ENCODE measurements at regions not wholly inside any gene's neighbourhood (a gene's known extent, or its start where the extent isn't known, plus 50 kb on each side); places are given as distances from the start of the nearest gene placed in this dataset.

- Histone ChIP-seq H3K27ac (ENCODE audit: low read length) (no peak overlapping the region), H3K36me3 (ENCODE audit: insufficient read depth, low read depth, low read length) (no peaks in the 10 kb centered on the region), H3K9ac (ENCODE audit: low read depth, low read length) (no peak overlapping the region), H3K4me1 (ENCODE audit: insufficient read depth, low read length) (peaks cover 17% of the 10 kb centered on the region; the same call in 1 of the 2 replicates), H3K27me3 (ENCODE audit: insufficient read depth, low read length) (no peaks in the 10 kb centered on the region), H3K4me3 (ENCODE audit: low read length) (0 out of 2 replicates have a peak overlapping the region, but pooled peaks have one; percentile 15), H3K9me3 (ENCODE audit: insufficient read depth, low read depth, low read length) (peaks cover 4% of the 10 kb centered on the region; the same call in 1 of the 2 replicates)
Measured at GRCh38 chr16:62665269-62665668, 629.0 kb upstream of the CDH8 start.

DNA sequence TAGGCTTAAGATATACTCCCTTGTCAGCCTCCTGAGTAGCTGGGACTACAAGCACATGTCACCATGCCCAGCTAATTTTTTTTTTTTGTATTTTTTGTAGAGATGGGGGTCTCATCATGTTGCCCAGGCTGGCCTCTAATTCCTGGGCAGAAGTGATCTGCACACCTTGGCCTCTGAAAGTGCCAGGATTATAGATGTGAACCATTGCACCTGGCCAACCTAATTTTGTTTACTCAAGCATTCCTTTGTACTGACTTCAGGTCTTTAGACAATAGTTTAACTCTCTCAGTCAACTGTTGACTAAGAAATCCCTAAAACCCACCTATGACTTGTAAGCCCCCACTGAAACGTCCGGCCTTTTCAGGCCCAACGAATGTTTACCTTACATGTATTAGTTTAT lies 628.3 kb upstream of the CDH8 start:
- Histone ChIP-seq H3K9me3 (ENCODE audit: insufficient read depth, low read depth, low read length) (peaks cover 3% of the 10 kb centered on the region; the same call in 1 of the 2 replicates), H3K36me3 (ENCODE audit: insufficient read depth, low read depth, low read length) (no peaks in the 10 kb centered on the region), H3K27ac (ENCODE audit: low read length) (no peak overlapping the region), H3K27me3 (ENCODE audit: insufficient read depth, low read length) (no peaks in the 10 kb centered on the region), H3K4me3 (ENCODE audit: low read length) (no peak overlapping the region), H3K4me1 (ENCODE audit: insufficient read depth, low read length) (peaks cover 17% of the 10 kb centered on the region; the same call in 1 of the 2 replicates), H3K9ac (ENCODE audit: low read depth, low read length) (no peak overlapping the region)

GRCh38 chr16:62661435-62661834 lies 625.2 kb upstream of the CDH8 start:
- peaks cover 3% of the 10 kb centered on the region; the same call in 1 of the 2 replicates for H3K9me3 ChIP-seq (ENCODE audit: insufficient read depth, low read depth, low read length)
- peaks cover 17% of the 10 kb centered on the region; the same call in 1 of the 2 replicates for H3K4me1 ChIP-seq (ENCODE audit: insufficient read depth, low read length)
- H3K27me3 ChIP-seq (ENCODE audit: insufficient read depth, low read length): no peaks in the 10 kb centered on the region
- no peak overlapping the region for H3K9ac ChIP-seq (ENCODE audit: low read depth, low read length)
- no peak overlapping the region for H3K4me3 ChIP-seq (ENCODE audit: low read length)
- H3K27ac ChIP-seq (ENCODE audit: low read length): no peak overlapping the region
- H3K36me3 ChIP-seq (ENCODE audit: insufficient read depth, low read depth, low read length): no peaks in the 10 kb centered on the region

DNA sequence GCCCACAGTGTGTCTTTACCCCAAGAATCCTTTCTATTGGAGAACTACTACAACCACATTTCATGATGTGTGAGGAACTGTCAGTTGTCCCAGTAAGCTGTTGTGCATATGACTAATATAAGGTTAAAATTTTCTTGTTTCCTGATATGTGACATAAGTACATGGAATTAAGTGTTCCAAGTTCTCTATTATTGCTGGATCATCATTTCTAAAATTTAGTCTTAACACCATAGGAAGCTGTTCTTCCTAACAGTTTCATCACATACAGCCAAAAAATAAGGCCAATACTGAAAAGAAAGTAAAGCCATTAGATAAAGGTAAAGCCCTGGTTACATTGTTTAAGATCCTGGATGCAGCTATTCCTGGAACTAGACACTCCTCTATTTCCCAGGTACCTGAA lies 620.9 kb upstream of the CDH8 start:
- no peaks in the 10 kb centered on the region for H3K4me1 ChIP-seq (ENCODE audit: insufficient read depth, low read length)
- H3K9me3 ChIP-seq (ENCODE audit: insufficient read depth, low read depth, low read length): no peaks in the 10 kb centered on the region
- no peak overlapping the region for H3K27ac ChIP-seq (ENCODE audit: low read length)
- H3K4me3 ChIP-seq (ENCODE audit: low read length): no peak overlapping the region
- no peaks in the 10 kb centered on the region for H3K27me3 ChIP-seq (ENCODE audit: insufficient read depth, low read length)
- H3K9ac ChIP-seq (ENCODE audit: low read depth, low read length): no peak overlapping the region
- no peaks in the 10 kb centered on the region for H3K36me3 ChIP-seq (ENCODE audit: insufficient read depth, low read depth, low read length)

GRCh38 chr16:62652441-62653120 lies 616.3 kb upstream of the CDH8 start:
- Histone ChIP-seq H3K27me3 (ENCODE audit: insufficient read depth, low read length) (no peaks in the 10 kb centered on the region), H3K27ac (ENCODE audit: low read length) (no peak overlapping the region), H3K4me1 (ENCODE audit: insufficient read depth, low read length) (no peaks in the 10 kb centered on the region), H3K36me3 (ENCODE audit: insufficient read depth, low read depth, low read length) (no peaks in the 10 kb centered on the region), H3K9ac (ENCODE audit: low read depth, low read length) (no peak overlapping the region), H3K9me3 (ENCODE audit: insufficient read depth, low read depth, low read length) (peaks cover 3% of the 10 kb centered on the region; the same call in 1 of the 2 replicates), H3K4me3 (ENCODE audit: low read length) (no peak overlapping the region)

- Histone ChIP-seq H3K4me1 (ENCODE audit: insufficient read depth, low read length) (no peaks in the 10 kb centered on the region), H3K9me3 (ENCODE audit: insufficient read depth, low read depth, low read length) (peaks cover 34% of the 10 kb centered on the region), H3K27ac (ENCODE audit: low read length) (no peak overlapping the region), H3K9ac (ENCODE audit: low read depth, low read length) (no peak overlapping the region), H3K4me3 (ENCODE audit: low read length) (no peak overlapping the region), H3K27me3 (ENCODE audit: insufficient read depth, low read length) (no peaks in the 10 kb centered on the region), H3K36me3 (ENCODE audit: insufficient read depth, low read depth, low read length) (no peaks in the 10 kb centered on the region)
Measured at GRCh38 chr16:62648256-62648655, 612.0 kb upstream of the CDH8 start.

- Histone ChIP-seq H3K9ac (ENCODE audit: low read depth, low read length) (no peak overlapping the region), H3K4me3 (ENCODE audit: low read length) (no peak overlapping the region), H3K4me1 (ENCODE audit: insufficient read depth, low read length) (no peaks in the 10 kb centered on the region), H3K36me3 (ENCODE audit: insufficient read depth, low read depth, low read length) (no peaks in the 10 kb centered on the region), H3K27ac (ENCODE audit: low read length) (no peak overlapping the region), H3K27me3 (ENCODE audit: insufficient read depth, low read length) (no peaks in the 10 kb centered on the region), H3K9me3 (ENCODE audit: insufficient read depth, low read depth, low read length) (peaks cover 34% of the 10 kb centered on the region)
Measured at GRCh38 chr16:62644030-62644812, 608.0 kb upstream of the CDH8 start.

- Histone ChIP-seq H3K9ac (ENCODE audit: low read depth, low read length) (no peak overlapping the region), H3K9me3 (ENCODE audit: insufficient read depth, low read depth, low read length) (peaks cover 32% of the 10 kb centered on the region), H3K27ac (ENCODE audit: low read length) (no peak overlapping the region), H3K36me3 (ENCODE audit: insufficient read depth, low read depth, low read length) (no peaks in the 10 kb centered on the region), H3K27me3 (ENCODE audit: insufficient read depth, low read length) (no peaks in the 10 kb centered on the region), H3K4me1 (ENCODE audit: insufficient read depth, low read length) (no peaks in the 10 kb centered on the region), H3K4me3 (ENCODE audit: low read length) (no peak overlapping the region)
Measured at GRCh38 chr16:62642677-62643076, 606.4 kb upstream of the CDH8 start.

- Histone ChIP-seq H3K27ac (ENCODE audit: low read length) (no peak overlapping the region), H3K27me3 (ENCODE audit: insufficient read depth, low read length) (no peaks in the 10 kb centered on the region), H3K9ac (ENCODE audit: low read depth, low read length) (no peak overlapping the region), H3K4me1 (ENCODE audit: insufficient read depth, low read length) (no peaks in the 10 kb centered on the region), H3K9me3 (ENCODE audit: insufficient read depth, low read depth, low read length) (peaks cover 4% of the 10 kb centered on the region), H3K36me3 (ENCODE audit: insufficient read depth, low read depth, low read length) (no peaks in the 10 kb centered on the region), H3K4me3 (ENCODE audit: low read length) (no peak overlapping the region)
Measured at GRCh38 chr16:62639890-62640289, 603.7 kb upstream of the CDH8 start.

- Histone ChIP-seq H3K36me3 (ENCODE audit: insufficient read depth, low read depth, low read length) (no peaks in the 10 kb centered on the region), H3K9ac (ENCODE audit: low read depth, low read length) (no peak overlapping the region), H3K4me1 (ENCODE audit: insufficient read depth, low read length) (no peaks in the 10 kb centered on the region), H3K27ac (ENCODE audit: low read length) (no peak overlapping the region), H3K27me3 (ENCODE audit: insufficient read depth, low read length) (no peaks in the 10 kb centered on the region), H3K9me3 (ENCODE audit: insufficient read depth, low read depth, low read length) (no peaks in the 10 kb centered on the region), H3K4me3 (ENCODE audit: low read length) (no peak overlapping the region)
Measured at GRCh38 chr16:62638964-62639870, 603.0 kb upstream of the CDH8 start.

DNA sequence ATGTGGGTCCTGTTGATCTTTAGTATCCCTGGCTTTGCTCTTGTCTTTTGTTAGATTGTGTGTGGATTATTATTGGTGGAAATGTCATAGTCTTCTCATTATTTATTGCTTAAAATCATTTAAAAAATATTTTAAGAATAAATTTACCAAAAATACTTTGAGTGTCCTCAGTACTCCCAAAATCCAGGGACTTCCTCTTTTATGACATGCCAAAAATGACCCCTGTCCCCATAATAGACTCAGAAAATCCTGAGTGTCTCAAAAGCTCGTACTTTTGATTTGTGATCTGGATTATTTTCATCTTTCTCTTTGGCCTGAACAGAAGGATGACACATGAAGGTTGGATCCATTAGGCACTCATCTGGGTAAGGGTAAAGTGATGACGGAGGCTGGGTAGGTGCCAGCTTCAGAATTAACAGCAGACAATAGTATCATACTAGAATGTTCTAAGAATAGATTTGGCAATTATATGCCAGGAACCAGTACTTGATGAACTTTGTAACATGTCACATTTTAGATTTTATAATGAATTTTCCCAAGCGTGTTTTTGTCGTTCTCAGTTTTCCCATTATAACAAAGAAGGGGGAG lies 602.2 kb upstream of the CDH8 start:
- Histone ChIP-seq H3K27me3 (ENCODE audit: insufficient read depth, low read length) (no peaks in the 10 kb centered on the region), H3K9me3 (ENCODE audit: insufficient read depth, low read depth, low read length) (no peaks in the 10 kb centered on the region), H3K4me3 (ENCODE audit: low read length) (no peak overlapping the region), H3K27ac (ENCODE audit: low read length) (no peak overlapping the region), H3K9ac (ENCODE audit: low read depth, low read length) (no peak overlapping the region), H3K36me3 (ENCODE audit: insufficient read depth, low read depth, low read length) (no peaks in the 10 kb centered on the region), H3K4me1 (ENCODE audit: insufficient read depth, low read length) (no peaks in the 10 kb centered on the region)

Data from iPS-20b (cell line).